ENCODE measurements at regions not wholly inside any gene's neighbourhood (a gene's known extent, or its start where the extent isn't known, plus 50 kb on each side); places are given as distances from the start of the nearest gene placed in this dataset.

DNA sequence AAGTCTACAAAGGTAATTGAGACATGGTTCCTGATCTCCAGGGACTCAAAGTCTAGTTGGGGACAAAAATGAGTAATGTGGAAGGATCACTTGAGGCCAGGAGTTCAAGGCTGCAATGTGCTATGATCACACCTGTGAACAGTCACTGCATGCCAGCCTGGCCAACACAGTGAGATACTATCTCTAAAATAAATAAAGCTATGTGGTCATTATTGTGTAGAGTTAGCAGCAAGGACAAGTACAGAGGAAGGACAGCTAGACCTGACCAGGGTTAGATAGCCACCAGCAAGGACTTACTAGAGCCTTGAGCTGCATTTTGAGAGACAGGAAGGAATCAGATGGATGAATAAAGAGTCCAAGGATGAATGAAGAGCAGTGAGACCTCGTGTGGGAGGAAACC, 166.5 kb downstream of the MINAR1 start:
- no peak for DNase-seq (ENCODE audit: extremely low spot score, unreplicated experiment)
- Mint-ChIP-seq H3K27me3 (peaks cover 21% of the 10 kb centered on the region), H3K36me3 (no peaks in the 10 kb centered on the region), H3K9me3 (no peaks in the 10 kb centered on the region), H3K4me1 (ENCODE audit: unreplicated experiment) (no peaks in the 10 kb centered on the region), H3K27ac (no peak overlapping the region), H3K4me3 (no peak overlapping the region)
- TF ChIP-seq, protein P1, sequence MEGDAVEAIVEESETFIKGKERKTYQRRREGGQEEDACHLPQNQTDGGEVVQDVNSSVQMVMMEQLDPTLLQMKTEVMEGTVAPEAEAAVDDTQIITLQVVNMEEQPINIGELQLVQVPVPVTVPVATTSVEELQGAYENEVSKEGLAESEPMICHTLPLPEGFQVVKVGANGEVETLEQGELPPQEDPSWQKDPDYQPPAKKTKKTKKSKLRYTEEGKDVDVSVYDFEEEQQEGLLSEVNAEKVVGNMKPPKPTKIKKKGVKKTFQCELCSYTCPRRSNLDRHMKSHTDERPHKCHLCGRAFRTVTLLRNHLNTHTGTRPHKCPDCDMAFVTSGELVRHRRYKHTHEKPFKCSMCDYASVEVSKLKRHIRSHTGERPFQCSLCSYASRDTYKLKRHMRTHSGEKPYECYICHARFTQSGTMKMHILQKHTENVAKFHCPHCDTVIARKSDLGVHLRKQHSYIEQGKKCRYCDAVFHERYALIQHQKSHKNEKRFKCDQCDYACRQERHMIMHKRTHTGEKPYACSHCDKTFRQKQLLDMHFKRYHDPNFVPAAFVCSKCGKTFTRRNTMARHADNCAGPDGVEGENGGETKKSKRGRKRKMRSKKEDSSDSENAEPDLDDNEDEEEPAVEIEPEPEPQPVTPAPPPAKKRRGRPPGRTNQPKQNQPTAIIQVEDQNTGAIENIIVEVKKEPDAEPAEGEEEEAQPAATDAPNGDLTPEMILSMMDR (conservative IDR thresholded peaks at IDR 0.05): no peak

DNA sequence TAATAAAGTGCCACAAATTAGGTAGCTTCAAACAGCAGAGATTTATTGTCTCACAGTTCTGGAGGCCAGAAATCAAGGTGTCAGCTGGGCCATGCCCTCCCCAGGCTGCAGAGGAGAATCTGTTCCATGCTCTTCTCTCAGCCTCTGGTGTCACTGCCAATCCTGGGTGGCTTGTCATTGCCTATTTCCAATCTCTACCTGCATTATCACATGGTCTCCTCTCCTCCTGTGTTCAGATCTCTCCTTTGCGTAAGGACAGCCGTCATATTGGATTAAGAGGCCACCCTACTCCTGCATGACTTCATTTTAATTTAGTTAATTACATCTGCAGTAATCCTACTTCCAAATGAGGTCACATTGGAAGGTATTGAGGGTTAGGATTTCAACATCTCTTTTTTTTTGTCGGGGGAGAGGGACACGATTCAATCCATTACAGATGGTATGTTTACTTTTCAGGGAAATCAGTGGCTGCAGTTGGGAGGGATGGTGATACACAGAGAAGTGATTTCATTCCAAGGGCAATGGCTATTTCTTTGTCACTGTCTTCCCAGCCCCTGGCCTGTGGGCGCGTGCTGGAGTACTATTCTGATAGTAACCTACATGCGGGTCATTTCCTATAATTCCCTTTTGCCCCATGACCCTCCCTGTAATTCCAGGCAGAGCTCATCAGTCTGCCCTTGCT, 169.4 kb downstream of the MINAR1 start:
- Mint-ChIP-seq H3K27me3 (peaks cover 24% of the 10 kb centered on the region), H3K9me3 (no peaks in the 10 kb centered on the region), H3K4me3 (no peak overlapping the region), H3K27ac (no peak overlapping the region), H3K36me3 (no peaks in the 10 kb centered on the region), H3K4me1 (ENCODE audit: unreplicated experiment) (no peaks in the 10 kb centered on the region)
- TF ChIP-seq, protein P1 (conservative IDR thresholded peaks at IDR 0.05): no peak
- DNase-seq (ENCODE audit: extremely low spot score, unreplicated experiment): no peak

DNA sequence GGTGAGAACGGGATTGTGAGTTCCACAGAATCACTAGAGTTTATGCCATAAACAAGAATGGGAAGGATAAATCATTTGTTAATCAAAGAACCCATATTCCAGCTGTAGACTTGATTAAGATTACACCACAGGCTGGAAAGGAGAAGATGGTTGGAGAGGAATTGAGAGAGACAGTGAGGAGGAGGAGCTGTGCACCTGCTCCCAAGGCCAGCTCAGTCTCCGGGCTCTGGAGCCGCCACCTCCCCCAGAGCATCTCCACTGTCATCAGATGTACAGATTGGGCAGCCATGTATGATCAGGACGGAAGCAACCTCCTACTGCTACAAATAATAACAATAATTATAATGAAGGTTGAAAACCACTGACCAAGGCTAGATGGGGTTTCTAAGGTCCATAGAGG, 170.0 kb downstream of the MINAR1 start:
- TF ChIP-seq, protein P1 (conservative IDR thresholded peaks at IDR 0.05): no peak
- DNase-seq (ENCODE audit: extremely low spot score, unreplicated experiment): no peak
- Mint-ChIP-seq H3K27me3 (peaks cover 24% of the 10 kb centered on the region), H3K9me3 (no peaks in the 10 kb centered on the region), H3K4me3 (no peak overlapping the region), H3K4me1 (ENCODE audit: unreplicated experiment) (no peaks in the 10 kb centered on the region), H3K36me3 (no peaks in the 10 kb centered on the region), H3K27ac (no peak overlapping the region)

DNA sequence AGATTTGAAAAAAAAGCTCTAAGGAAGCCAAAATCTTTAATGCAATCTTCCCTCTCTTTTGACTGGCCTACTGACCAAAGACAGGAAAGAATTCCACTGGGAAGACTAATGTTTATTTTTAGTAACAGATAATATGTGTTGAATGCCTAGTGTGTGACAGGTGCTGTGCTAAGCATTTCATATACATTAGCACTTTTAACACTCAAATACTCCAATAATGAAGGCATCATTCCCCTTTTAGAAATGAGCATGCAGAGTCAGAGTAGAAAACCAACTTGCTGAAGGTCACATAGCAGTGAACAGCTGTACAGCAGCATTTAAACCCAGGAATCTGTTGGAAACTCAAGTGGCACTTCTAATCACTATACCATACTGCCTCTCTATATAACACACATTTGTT, 170.6 kb downstream of the MINAR1 start:
- Mint-ChIP-seq H3K36me3 (no peaks in the 10 kb centered on the region), H3K4me1 (ENCODE audit: unreplicated experiment) (no peaks in the 10 kb centered on the region), H3K27me3 (peaks cover 24% of the 10 kb centered on the region), H3K4me3 (no peak overlapping the region), H3K27ac (no peak overlapping the region), H3K9me3 (no peaks in the 10 kb centered on the region)
- no peak for DNase-seq (ENCODE audit: extremely low spot score, unreplicated experiment)
- TF ChIP-seq, protein P1 (conservative IDR thresholded peaks at IDR 0.05): no peak

DNA sequence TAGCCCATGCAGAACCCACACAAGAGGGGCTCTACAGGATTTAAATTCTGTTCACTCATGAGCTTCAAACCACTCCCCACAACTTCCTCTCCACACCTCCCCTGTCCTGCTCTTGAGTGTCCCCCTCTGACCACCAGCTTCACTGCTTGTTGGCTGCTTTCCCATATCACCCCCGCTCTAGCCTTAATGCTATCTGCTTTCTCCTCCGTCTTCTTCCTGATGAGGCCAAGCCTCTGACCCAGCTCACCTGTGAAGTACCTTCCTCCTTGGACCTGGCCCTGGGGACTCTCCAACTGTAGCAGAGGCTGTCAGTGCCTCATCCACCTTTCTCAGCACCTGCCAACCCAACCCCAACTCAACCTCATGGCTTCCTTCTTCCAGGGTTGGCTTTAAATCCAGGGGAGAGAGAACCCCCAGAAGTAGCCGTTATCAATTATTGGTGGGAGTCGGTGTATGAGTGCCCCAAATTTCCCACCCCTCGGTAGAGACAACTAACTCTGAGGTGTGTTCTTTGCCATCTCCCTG, 174.8 kb downstream of the MINAR1 start:
- Mint-ChIP-seq H3K9me3 (no peaks in the 10 kb centered on the region), H3K4me1 (ENCODE audit: unreplicated experiment) (no peaks in the 10 kb centered on the region), H3K27ac (no peak overlapping the region), H3K27me3 (peaks cover 14% of the 10 kb centered on the region), H3K4me3 (no peak overlapping the region), H3K36me3 (no peaks in the 10 kb centered on the region)
- DNase-seq (ENCODE audit: extremely low spot score, unreplicated experiment): no peak
- TF ChIP-seq, protein P1 (conservative IDR thresholded peaks at IDR 0.05): no peak
